Choroid plexus epithelial cell (primary cell): ENCODE measurements at regions not wholly inside any gene's neighbourhood (a gene's known extent, or its start where the extent isn't known, plus 50 kb on each side); places are given as distances from the start of the nearest gene placed in this dataset.

Experiments
- DNase-seq: peaks from one replicate; pipeline ENCODE4 v3.0.0-alpha.2; 2010; ENCODE audit warnings: low read depth
- H3K4me3 ChIP-seq: 2 replicates; pipeline ENCODE4 v1.5.1; 2011; ENCODE audit warnings: low read depth, mild to moderate bottlenecking, control low read depth, low read length, moderate library complexity
- CTCF ChIP-seq: conservative IDR thresholded peaks from 2 replicates; pipeline ENCODE4 v1.5.1; 2011; ENCODE audit warnings: low read depth, mild to moderate bottlenecking, control low read depth, inconsistent platforms, low read length, moderate library complexity

GRCh38 chr2:58616961-58617360, 375.8 kb upstream of the FANCL start:
- no peak for TF ChIP-seq CTCF
- H3K4me3 ChIP-seq = no peak overlapping the region
- DNase-seq = no peak

GRCh38 chr2:58614219-58614618, 373.1 kb upstream of the FANCL start:
- DNase-seq = no peak
- H3K4me3 ChIP-seq = no peak overlapping the region
- no peak for TF ChIP-seq CTCF

GRCh38 chr2:58612973-58613372, 371.8 kb upstream of the FANCL start:
- no peak for TF ChIP-seq CTCF
- no peak overlapping the region for H3K4me3 ChIP-seq
- no peak for DNase-seq

- no peak for DNase-seq
- no peak for TF ChIP-seq CTCF
Observed at GRCh38 chr2:58609326-58609725, 368.2 kb upstream of the FANCL start.

GRCh38 chr2:58608146-58608545, 367.0 kb upstream of the FANCL start:
- DNase-seq = no peak
- H3K4me3 ChIP-seq = no peak overlapping the region
- no peak for TF ChIP-seq CTCF

More at GRCh38 chr2:58609326-58609725, 368.2 kb upstream of the FANCL start:
- no peak overlapping the region for H3K4me3 ChIP-seq

GRCh38 chr2:58607448-58607847, 366.3 kb upstream of the FANCL start:
- TF ChIP-seq CTCF = no peak
- no peak overlapping the region for H3K4me3 ChIP-seq
- no peak for DNase-seq

- DNase-seq = peak; percentile 30
- H3K4me3 ChIP-seq = no peak overlapping the region
- no peak for TF ChIP-seq CTCF
Observed at GRCh38 chr2:58606799-58607198, 365.7 kb upstream of the FANCL start.
